Loucy (cell line): ENCODE measurements at regions not wholly inside any gene's neighbourhood (a gene's known extent, or its start where the extent isn't known, plus 50 kb on each side); places are given as distances from the start of the nearest gene placed in this dataset.

Experiments
- H2AFZ ChIP-seq: fragments of 200-600 bp; sonication (generic); 2 replicates; pipeline ENCODE4 v1.6.0; 2016; ENCODE audit warnings: antibody characterized with exemption, mild to moderate bottlenecking, low read length, moderate library complexity
- H3F3A ChIP-seq: fragments of 200-600 bp; 2 replicates; pipeline ENCODE4 v1.6.0; 2016; ENCODE audit warnings: antibody characterized with exemption, low read depth, mild to moderate bottlenecking
- H3K27me3 ChIP-seq: fragments of 200-600 bp; sonication (generic); 2 replicates; pipeline ENCODE4 v1.6.1; 2014; ENCODE audit warnings: low read length, mild to moderate bottlenecking; ENCODE audit not compliant: insufficient read depth, poor library complexity, severe bottlenecking
- H3K36me3 ChIP-seq: fragments of 200-600 bp; sonication (generic); 2 replicates; pipeline ENCODE4 v1.6.1; 2016; ENCODE audit warnings: low read length; ENCODE audit not compliant: insufficient read depth
- H3K4me1 ChIP-seq: fragments of 200-600 bp; sonication (generic); 2 replicates; pipeline ENCODE4 v1.5.1; 2014; ENCODE audit warnings: low read length, mild to moderate bottlenecking; ENCODE audit not compliant: insufficient read depth, poor library complexity, severe bottlenecking
- H3K4me2 ChIP-seq: fragments of 200-600 bp; sonication (generic); 2 replicates; pipeline ENCODE4 v1.6.0; 2014; ENCODE audit warnings: antibody characterized with exemption, low read length, low read depth, mild to moderate bottlenecking; ENCODE audit not compliant: poor library complexity, severe bottlenecking
- H3K4me3 ChIP-seq: fragments of 200-600 bp; sonication (generic); 2 replicates; pipeline ENCODE4 v1.5.1; 2014; ENCODE audit warnings: low read length, mild to moderate bottlenecking, mixed read lengths; ENCODE audit not compliant: poor library complexity, severe bottlenecking
- H3K79me2 ChIP-seq: fragments of 200-600 bp; sonication (generic); 2 replicates; pipeline ENCODE4 v1.6.1; 2014; ENCODE audit warnings: low read length; ENCODE audit not compliant: insufficient read depth
- H3K9ac ChIP-seq: fragments of 200-600 bp; sonication (generic); 2 replicates; pipeline ENCODE4 v1.6.0; 2014; ENCODE audit warnings: mild to moderate bottlenecking, low read depth, low read length, moderate library complexity; ENCODE audit not compliant: poor library complexity, severe bottlenecking
- H3K9me2 ChIP-seq: fragments of 200-600 bp; sonication (generic); replicated peaks from 2 replicates; pipeline ENCODE4 v1.6.1; 2016; ENCODE audit warnings: low read depth, low read length, mixed read lengths
- H3K9me3 ChIP-seq: fragments of 200-600 bp; sonication (generic); 2 replicates; pipeline ENCODE4 v1.6.1; 2014; ENCODE audit warnings: mild to moderate bottlenecking, antibody characterized with exemption, low read length, low read depth; ENCODE audit not compliant: insufficient read depth
- H4K20me1 ChIP-seq: fragments of 200-600 bp; sonication (generic); 2 replicates; pipeline ENCODE4 v1.6.0; 2014; ENCODE audit warnings: antibody characterized with exemption, low read length, mild to moderate bottlenecking; ENCODE audit not compliant: insufficient read depth, poor library complexity, severe bottlenecking
- CTCF ChIP-seq: fragments of 200-600 bp; sonication (generic); conservative IDR thresholded peaks from 2 replicates; pipeline ENCODE4 v1.5.1; 2014; ENCODE audit warnings: mild to moderate bottlenecking, antibody characterized with exemption, low read length
- EZH2phosphoT487 ChIP-seq: fragments of 200-600 bp; IDR thresholded peaks from 2 replicates; pipeline ENCODE4 v1.6.1; 2018; ENCODE audit warnings: antibody characterized with exemption, mild to moderate bottlenecking, moderate library complexity, borderline replicate concordance

- no peaks in the 10 kb centered on the region for H4K20me1 ChIP-seq
- no peak overlapping the region for H3K4me2 ChIP-seq
- no peak overlapping the region for H3K9ac ChIP-seq
- no peaks in the 10 kb centered on the region for H3K36me3 ChIP-seq
- TF ChIP-seq EZH2phosphoT487: no peak
- no peak for TF ChIP-seq CTCF
- peaks cover 22% of the 10 kb centered on the region for H3K27me3 ChIP-seq
- no peaks in the 10 kb centered on the region for H3K9me2 ChIP-seq
- no peaks in the 10 kb centered on the region for H3K9me3 ChIP-seq
- H3K4me1 ChIP-seq: no peaks in the 10 kb centered on the region
- H3K79me2 ChIP-seq: no peaks in the 10 kb centered on the region
- H3K4me3 ChIP-seq: no peak overlapping the region
- H3F3A ChIP-seq: no peaks in the 10 kb centered on the region
- no peak overlapping the region for H2AFZ ChIP-seq
Measured at GRCh38 chr9:20188616-20189369, 400.0 kb upstream of the SLC24A2 start.

DNA sequence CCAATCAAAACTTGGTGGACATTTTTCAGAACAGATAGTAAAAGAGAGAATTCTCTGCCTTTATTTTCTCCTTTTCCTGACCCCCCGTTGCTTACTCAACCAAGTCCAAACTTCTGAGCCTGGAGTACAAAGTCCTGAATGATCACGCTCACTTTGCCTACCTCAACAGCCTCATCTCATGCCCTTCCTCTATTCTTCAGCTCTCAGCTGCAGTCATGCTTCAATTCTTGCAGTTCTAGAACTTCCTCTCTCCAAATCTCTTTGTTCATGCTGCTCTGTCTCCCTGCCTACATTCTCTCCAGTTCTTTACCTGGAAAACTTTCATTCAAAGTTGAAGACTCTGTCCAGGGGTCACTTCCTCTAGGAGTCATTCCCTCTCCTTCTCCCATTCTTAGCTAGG is 398.5 kb upstream of the SLC24A2 start:
- Histone ChIP-seq H3K9ac (no peak overlapping the region), H3K9me2 (no peaks in the 10 kb centered on the region), H3K4me1 (no peaks in the 10 kb centered on the region), H3K36me3 (no peaks in the 10 kb centered on the region), H2AFZ (no peak overlapping the region), H3K4me2 (no peak overlapping the region), H3K79me2 (no peaks in the 10 kb centered on the region), H3K4me3 (no peak overlapping the region), H3K27me3 (peaks cover 33% of the 10 kb centered on the region), H4K20me1 (no peaks in the 10 kb centered on the region), H3F3A (no peaks in the 10 kb centered on the region), H3K9me3 (no peaks in the 10 kb centered on the region)
- TF ChIP-seq CTCF (no peak), EZH2phosphoT487 (no peak)

DNA sequence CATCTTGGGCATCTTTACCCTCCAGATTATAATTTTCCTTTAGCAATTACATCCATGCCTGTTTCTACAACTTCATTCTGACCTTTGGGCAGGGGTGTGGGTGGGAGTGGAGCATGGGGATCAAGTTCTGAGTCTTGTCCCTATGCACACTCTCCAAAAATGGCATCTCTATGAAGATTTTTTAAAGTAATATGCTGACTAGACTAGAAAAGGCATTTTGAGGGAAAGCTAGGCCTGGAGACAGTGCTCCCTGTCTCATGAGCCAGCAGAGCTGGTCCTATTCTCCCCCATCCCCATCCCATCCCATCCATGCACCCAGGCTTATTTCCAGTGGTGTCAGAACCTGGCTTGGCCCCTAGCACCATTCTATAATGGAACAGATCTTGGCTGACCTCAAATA is 398.0 kb upstream of the SLC24A2 start:
- Histone ChIP-seq H3K27me3 (peaks cover 33% of the 10 kb centered on the region), H3K79me2 (no peaks in the 10 kb centered on the region), H3K36me3 (no peaks in the 10 kb centered on the region), H3K4me2 (no peak overlapping the region), H3K9ac (no peak overlapping the region), H3K4me1 (no peaks in the 10 kb centered on the region), H2AFZ (no peak overlapping the region), H4K20me1 (no peaks in the 10 kb centered on the region), H3K4me3 (no peak overlapping the region), H3K9me3 (no peaks in the 10 kb centered on the region), H3K9me2 (no peaks in the 10 kb centered on the region), H3F3A (no peaks in the 10 kb centered on the region)
- TF ChIP-seq CTCF (no peak), EZH2phosphoT487 (no peak)
